ENCODE measurements at regions not wholly inside any gene's neighbourhood (a gene's known extent, or its start where the extent isn't known, plus 50 kb on each side); places are given as distances from the start of the nearest gene placed in this dataset.

GRCh38 chr6:23620911-23621401 is 505.1 kb upstream of the NRSN1 start:
- no peak for TF ChIP-seq ZBTB49 (tag by site-specific recombination; IDR thresholded peaks at IDR 0.05; ENCODE audit: low read depth)
- no peak for TF ChIP-seq ZBTB8A (tag by site-specific recombination; IDR thresholded peaks at IDR 0.05)
- no peak for TF ChIP-seq ZNF580 (tag by site-specific recombination; IDR thresholded peaks at IDR 0.05)
- TF ChIP-seq ZNF221 (tag by site-specific recombination; IDR thresholded peaks at IDR 0.05; ENCODE audit: borderline replicate concordance): no peak
